WTC11 (cell line): ENCODE measurements at regions not wholly inside any gene's neighbourhood (a gene's known extent, or its start where the extent isn't known, plus 50 kb on each side); places are given as distances from the start of the nearest gene placed in this dataset.

Experiments used
- ATAC-seq: fragments of 200-7000 bp; cut with Tn5 transposase; 2 replicates; pipeline ENCODE4 v1.10.0; 2021; ENCODE audit warnings: mild to moderate bottlenecking, moderate library complexity
- CTCF ChIA-PET: fragments of 300-600 bp; sonication (Branson Sonifier 250); formaldehyde crosslinking; loops from one replicate; lab custom pipeline; 2021; ENCODE audit warnings: antibody characterized with exemption; lab: Charles Lee
- POLR2A ChIA-PET: fragments of 350-600 bp; sonication (Branson Sonifier 250); formaldehyde crosslinking; loops from one replicate; lab custom pipeline; 2021; ENCODE audit warnings: antibody characterized with exemption; lab: Charles Lee
- DNase-seq: peaks from one replicate; pipeline ENCODE4 v3.0.0; 2021; ENCODE audit warnings: low spot score
- H3K27ac Mint-ChIP-seq: 2 replicates; pipeline ENCODE4 v1.8.0; 2021; ENCODE audit warnings: mixed read lengths
- H3K27me3 Mint-ChIP-seq: 2 replicates; pipeline ENCODE4 v1.8.0; 2021; ENCODE audit warnings: low read depth, mild to moderate bottlenecking, moderate library complexity, mixed read lengths
- H3K36me3 Mint-ChIP-seq: 2 replicates; pipeline ENCODE4 v1.8.0; 2021; ENCODE audit warnings: mixed read lengths
- H3K4me1 Mint-ChIP-seq: 2 replicates; pipeline ENCODE4 v1.8.0; 2022; ENCODE audit warnings: mixed read lengths
- H3K4me3 Mint-ChIP-seq: 2 replicates; pipeline ENCODE4 v1.8.0; 2021; ENCODE audit warnings: mild to moderate bottlenecking, moderate library complexity, mixed read lengths
- H3K9me3 Mint-ChIP-seq: 2 replicates; pipeline ENCODE4 v1.8.0; 2021; ENCODE audit warnings: mixed read lengths
- ATF1 ChIP-seq: sonication (generic); formaldehyde crosslinking; IDR thresholded peaks from 2 replicates; pipeline ENCODE4 v1.8.1; 2023; ENCODE audit warnings: mild to moderate bottlenecking, moderate library complexity, missing genetic modification reagents
- CREM ChIP-seq: sonication (generic); formaldehyde crosslinking; IDR thresholded peaks from 2 replicates; pipeline ENCODE4 v1.8.1; 2022; ENCODE audit warnings: mild to moderate bottlenecking, missing genetic modification reagents, moderate library complexity
- FOXP1 ChIP-seq: sonication (generic); formaldehyde crosslinking; IDR thresholded peaks from 2 replicates; pipeline ENCODE4 v1.8.0; 2022; ENCODE audit warnings: missing genetic modification reagents, mild to moderate bottlenecking, moderate library complexity, borderline replicate concordance
- NR1H2 ChIP-seq: sonication (generic); formaldehyde crosslinking; IDR thresholded peaks from 2 replicates; pipeline ENCODE4 v1.9.0; 2021; ENCODE audit warnings: mild to moderate bottlenecking, moderate library complexity, missing genetic modification reagents
- PRRX2 ChIP-seq: fragments of 250-450 bp; sonication (Bioruptor Pico); IDR thresholded peaks from 2 replicates; pipeline ENCODE4 v1.8.0; 2021; ENCODE audit warnings: mild to moderate bottlenecking
- RORB ChIP-seq: fragments of 250-450 bp; sonication (Bioruptor Pico); IDR thresholded peaks from 2 replicates; pipeline ENCODE4 v1.9.0; 2021; ENCODE audit warnings: mild to moderate bottlenecking
- SMAD4 ChIP-seq: sonication (generic); formaldehyde crosslinking; IDR thresholded peaks from 2 replicates; pipeline ENCODE4 v1.8.0; 2022; ENCODE audit warnings: mild to moderate bottlenecking, missing genetic modification reagents
- TCF7 ChIP-seq: sonication (generic); formaldehyde crosslinking; IDR thresholded peaks from 2 replicates; pipeline ENCODE4 v1.8.0; 2022; ENCODE audit warnings: mild to moderate bottlenecking, low read depth, missing genetic modification reagents, moderate library complexity
- TEAD4 ChIP-seq: sonication (generic); formaldehyde crosslinking; IDR thresholded peaks from 2 replicates; pipeline ENCODE4 v1.8.0; 2022; ENCODE audit warnings: mild to moderate bottlenecking, missing genetic modification reagents
- ZNF121 ChIP-seq: sonication (generic); formaldehyde crosslinking; IDR thresholded peaks from 2 replicates; pipeline ENCODE4 v1.8.0; 2023; ENCODE audit warnings: missing genetic modification reagents
- TF ChIP-seq, protein P1 (sequence below): sonication (generic); formaldehyde crosslinking; IDR thresholded peaks from 2 replicates; pipeline ENCODE4 v1.8.1; 2022; ENCODE audit warnings: missing genetic modification reagents, borderline replicate concordance
- TF ChIP-seq, protein P2 (sequence below): sonication (generic); formaldehyde crosslinking; IDR thresholded peaks from 2 replicates; pipeline ENCODE4 v1.8.0; 2022; ENCODE audit warnings: mild to moderate bottlenecking, missing genetic modification reagents
- TF ChIP-seq, protein P3 (sequence below): fragments of 250-450 bp; sonication (Bioruptor Pico); IDR thresholded peaks from 2 replicates; pipeline ENCODE4 v2.1.2; 2022; ENCODE audit warnings: mild to moderate bottlenecking, moderate library complexity
- TF ChIP-seq, protein P4 (sequence below): sonication (generic); formaldehyde crosslinking; IDR thresholded peaks from 2 replicates; pipeline ENCODE4 v1.8.1; 2022; ENCODE audit warnings: low read depth, missing genetic modification reagents, borderline replicate concordance
- TF ChIP-seq, protein P5 (sequence below): sonication (generic); formaldehyde crosslinking; IDR thresholded peaks from 2 replicates; pipeline ENCODE4 v1.8.0; 2022; ENCODE audit warnings: mild to moderate bottlenecking, missing genetic modification reagents
- TF ChIP-seq, protein P6 (sequence below): sonication (generic); formaldehyde crosslinking; IDR thresholded peaks from 2 replicates; pipeline ENCODE4 v1.8.1; 2023; ENCODE audit warnings: mild to moderate bottlenecking, missing genetic modification reagents
- TF ChIP-seq, protein P7 (sequence below): fragments of 250-450 bp; sonication (Bioruptor Pico); conservative IDR thresholded peaks from 2 replicates; pipeline ENCODE4 v1.9.0; 2021; ENCODE audit warnings: mild to moderate bottlenecking
- TF ChIP-seq, protein P8 (sequence below): fragments of 200-600 bp; IDR thresholded peaks from 2 replicates; pipeline ENCODE4 v1.8.0; 2022; ENCODE audit warnings: antibody characterized with exemption
- TF ChIP-seq, protein P9 (sequence below): sonication (generic); formaldehyde crosslinking; IDR thresholded peaks from 2 replicates; pipeline ENCODE4 v1.8.1; 2023; ENCODE audit warnings: mild to moderate bottlenecking, missing genetic modification reagents

DNA sequence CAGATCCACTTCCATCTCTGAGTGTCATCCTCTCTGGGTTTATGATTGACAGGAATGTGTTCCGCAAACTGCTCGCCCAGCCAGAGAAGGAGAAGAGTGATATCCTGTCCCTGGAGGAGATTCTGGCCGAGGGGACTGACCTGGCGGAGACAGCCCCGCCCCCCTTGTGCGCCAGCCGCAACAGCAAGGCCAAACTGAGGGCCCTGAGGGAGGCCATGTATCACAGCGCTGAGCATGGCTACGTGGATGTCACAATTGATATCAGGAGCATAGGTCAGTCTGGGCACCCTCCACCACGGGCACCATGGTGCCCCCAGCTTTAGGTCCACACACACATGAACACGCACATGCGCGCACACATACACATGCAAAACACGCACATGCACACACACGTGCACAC, 67.5 kb upstream of the PWP1 start:
- H3K4me1 Mint-ChIP-seq: 0 out of 2 replicates have a peak, but pooled peaks cover 4% of the 10 kb centered on the region
- ChIA-PET POLR2A (no interaction called here), CTCF (interaction anchor here (1.5 to 2.0 kb wide), 2 partner anchors 11 to 53 kb away, joined by 5 to 9 read pairs; no protein-coding TSS in a partner anchor)
- no peaks in the 10 kb centered on the region for H3K27me3 Mint-ChIP-seq
- H3K36me3 Mint-ChIP-seq: no peaks in the 10 kb centered on the region; the same call in 1 of the 2 replicates
- H3K27ac Mint-ChIP-seq: no peak overlapping the region
- no peak overlapping the region for H3K4me3 Mint-ChIP-seq
- no peak for ATAC-seq
- TF ChIP-seq, protein P1, sequence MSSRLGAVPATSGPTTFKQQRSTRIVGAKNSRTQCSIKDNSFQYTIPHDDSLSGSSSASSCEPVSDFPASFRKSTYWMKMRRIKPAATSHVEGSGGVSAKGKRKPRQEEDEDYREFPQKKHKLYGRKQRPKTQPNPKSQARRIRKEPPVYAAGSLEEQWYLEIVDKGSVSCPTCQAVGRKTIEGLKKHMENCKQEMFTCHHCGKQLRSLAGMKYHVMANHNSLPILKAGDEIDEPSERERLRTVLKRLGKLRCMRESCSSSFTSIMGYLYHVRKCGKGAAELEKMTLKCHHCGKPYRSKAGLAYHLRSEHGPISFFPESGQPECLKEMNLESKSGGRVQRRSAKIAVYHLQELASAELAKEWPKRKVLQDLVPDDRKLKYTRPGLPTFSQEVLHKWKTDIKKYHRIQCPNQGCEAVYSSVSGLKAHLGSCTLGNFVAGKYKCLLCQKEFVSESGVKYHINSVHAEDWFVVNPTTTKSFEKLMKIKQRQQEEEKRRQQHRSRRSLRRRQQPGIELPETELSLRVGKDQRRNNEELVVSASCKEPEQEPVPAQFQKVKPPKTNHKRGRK (CRISPR knock-in tag): no peak
- TF ChIP-seq TEAD4 (CRISPR knock-in tag) (no peak), ATF1 (CRISPR knock-in tag) (no peak), TCF7 (no peak), CREM (CRISPR knock-in tag) (no peak), RORB (CRISPR knock-in tag) (no peak), ZNF121 (CRISPR knock-in tag) (no peak)
- TF ChIP-seq, protein P2, sequence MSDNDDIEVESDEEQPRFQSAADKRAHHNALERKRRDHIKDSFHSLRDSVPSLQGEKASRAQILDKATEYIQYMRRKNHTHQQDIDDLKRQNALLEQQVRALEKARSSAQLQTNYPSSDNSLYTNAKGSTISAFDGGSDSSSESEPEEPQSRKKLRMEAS (CRISPR knock-in tag): no peak
- TF ChIP-seq, protein P3, sequence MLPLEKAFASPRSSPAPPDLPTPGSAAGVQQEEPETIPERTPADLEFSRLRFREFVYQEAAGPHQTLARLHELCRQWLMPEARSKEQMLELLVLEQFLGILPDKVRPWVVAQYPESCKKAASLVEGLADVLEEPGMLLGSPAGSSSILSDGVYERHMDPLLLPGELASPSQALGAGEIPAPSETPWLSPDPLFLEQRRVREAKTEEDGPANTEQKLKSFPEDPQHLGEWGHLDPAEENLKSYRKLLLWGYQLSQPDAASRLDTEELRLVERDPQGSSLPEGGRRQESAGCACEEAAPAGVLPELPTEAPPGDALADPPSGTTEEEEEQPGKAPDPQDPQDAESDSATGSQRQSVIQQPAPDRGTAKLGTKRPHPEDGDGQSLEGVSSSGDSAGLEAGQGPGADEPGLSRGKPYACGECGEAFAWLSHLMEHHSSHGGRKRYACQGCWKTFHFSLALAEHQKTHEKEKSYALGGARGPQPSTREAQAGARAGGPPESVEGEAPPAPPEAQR (CRISPR knock-in tag): no peak
- DNase-seq: no peak
- H3K9me3 Mint-ChIP-seq: no peaks in the 10 kb centered on the region

- Mint-ChIP-seq H3K27ac (no peak overlapping the region), H3K27me3 (no peaks in the 10 kb centered on the region), H3K9me3 (peaks cover 12% of the 10 kb centered on the region), H3K36me3 (peaks cover 11% of the 10 kb centered on the region), H3K4me1 (0 out of 2 replicates have a peak, but pooled peaks cover 4% of the 10 kb centered on the region), H3K4me3 (no peak overlapping the region)
- CTCF ChIA-PET: interaction anchor here (0.7 to 2.1 kb wide), 5 partner anchors 10 to 488 kb away, joined by 3 to 20 read pairs (median 8); no protein-coding TSS in a partner anchor
- POLR2A ChIA-PET: no interaction called here
- no peak for DNase-seq
- no peak for ATAC-seq
- TF ChIP-seq FOXP1 (CRISPR knock-in tag) (no peak), PRRX2 (CRISPR knock-in tag) (no peak), NR1H2 (CRISPR knock-in tag) (no peak), SMAD4 (CRISPR knock-in tag) (no peak)
- TF ChIP-seq, protein P4, sequence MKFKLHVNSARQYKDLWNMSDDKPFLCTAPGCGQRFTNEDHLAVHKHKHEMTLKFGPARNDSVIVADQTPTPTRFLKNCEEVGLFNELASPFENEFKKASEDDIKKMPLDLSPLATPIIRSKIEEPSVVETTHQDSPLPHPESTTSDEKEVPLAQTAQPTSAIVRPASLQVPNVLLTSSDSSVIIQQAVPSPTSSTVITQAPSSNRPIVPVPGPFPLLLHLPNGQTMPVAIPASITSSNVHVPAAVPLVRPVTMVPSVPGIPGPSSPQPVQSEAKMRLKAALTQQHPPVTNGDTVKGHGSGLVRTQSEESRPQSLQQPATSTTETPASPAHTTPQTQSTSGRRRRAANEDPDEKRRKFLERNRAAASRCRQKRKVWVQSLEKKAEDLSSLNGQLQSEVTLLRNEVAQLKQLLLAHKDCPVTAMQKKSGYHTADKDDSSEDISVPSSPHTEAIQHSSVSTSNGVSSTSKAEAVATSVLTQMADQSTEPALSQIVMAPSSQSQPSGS (CRISPR knock-in tag): no peak
- TF ChIP-seq, protein P5, sequence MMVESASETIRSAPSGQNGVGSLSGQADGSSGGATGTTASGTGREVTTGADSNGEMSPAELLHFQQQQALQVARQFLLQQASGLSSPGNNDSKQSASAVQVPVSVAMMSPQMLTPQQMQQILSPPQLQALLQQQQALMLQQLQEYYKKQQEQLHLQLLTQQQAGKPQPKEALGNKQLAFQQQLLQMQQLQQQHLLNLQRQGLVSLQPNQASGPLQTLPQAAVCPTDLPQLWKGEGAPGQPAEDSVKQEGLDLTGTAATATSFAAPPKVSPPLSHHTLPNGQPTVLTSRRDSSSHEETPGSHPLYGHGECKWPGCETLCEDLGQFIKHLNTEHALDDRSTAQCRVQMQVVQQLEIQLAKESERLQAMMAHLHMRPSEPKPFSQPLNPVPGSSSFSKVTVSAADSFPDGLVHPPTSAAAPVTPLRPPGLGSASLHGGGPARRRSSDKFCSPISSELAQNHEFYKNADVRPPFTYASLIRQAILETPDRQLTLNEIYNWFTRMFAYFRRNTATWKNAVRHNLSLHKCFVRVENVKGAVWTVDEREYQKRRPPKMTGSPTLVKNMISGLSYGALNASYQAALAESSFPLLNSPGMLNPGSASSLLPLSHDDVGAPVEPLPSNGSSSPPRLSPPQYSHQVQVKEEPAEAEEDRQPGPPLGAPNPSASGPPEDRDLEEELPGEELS (CRISPR knock-in tag): no peak
- TF ChIP-seq, protein P6, sequence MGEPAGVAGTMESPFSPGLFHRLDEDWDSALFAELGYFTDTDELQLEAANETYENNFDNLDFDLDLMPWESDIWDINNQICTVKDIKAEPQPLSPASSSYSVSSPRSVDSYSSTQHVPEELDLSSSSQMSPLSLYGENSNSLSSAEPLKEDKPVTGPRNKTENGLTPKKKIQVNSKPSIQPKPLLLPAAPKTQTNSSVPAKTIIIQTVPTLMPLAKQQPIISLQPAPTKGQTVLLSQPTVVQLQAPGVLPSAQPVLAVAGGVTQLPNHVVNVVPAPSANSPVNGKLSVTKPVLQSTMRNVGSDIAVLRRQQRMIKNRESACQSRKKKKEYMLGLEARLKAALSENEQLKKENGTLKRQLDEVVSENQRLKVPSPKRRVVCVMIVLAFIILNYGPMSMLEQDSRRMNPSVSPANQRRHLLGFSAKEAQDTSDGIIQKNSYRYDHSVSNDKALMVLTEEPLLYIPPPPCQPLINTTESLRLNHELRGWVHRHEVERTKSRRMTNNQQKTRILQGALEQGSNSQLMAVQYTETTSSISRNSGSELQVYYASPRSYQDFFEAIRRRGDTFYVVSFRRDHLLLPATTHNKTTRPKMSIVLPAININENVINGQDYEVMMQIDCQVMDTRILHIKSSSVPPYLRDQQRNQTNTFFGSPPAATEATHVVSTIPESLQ (CRISPR knock-in tag): no peak
- TF ChIP-seq, protein P7, sequence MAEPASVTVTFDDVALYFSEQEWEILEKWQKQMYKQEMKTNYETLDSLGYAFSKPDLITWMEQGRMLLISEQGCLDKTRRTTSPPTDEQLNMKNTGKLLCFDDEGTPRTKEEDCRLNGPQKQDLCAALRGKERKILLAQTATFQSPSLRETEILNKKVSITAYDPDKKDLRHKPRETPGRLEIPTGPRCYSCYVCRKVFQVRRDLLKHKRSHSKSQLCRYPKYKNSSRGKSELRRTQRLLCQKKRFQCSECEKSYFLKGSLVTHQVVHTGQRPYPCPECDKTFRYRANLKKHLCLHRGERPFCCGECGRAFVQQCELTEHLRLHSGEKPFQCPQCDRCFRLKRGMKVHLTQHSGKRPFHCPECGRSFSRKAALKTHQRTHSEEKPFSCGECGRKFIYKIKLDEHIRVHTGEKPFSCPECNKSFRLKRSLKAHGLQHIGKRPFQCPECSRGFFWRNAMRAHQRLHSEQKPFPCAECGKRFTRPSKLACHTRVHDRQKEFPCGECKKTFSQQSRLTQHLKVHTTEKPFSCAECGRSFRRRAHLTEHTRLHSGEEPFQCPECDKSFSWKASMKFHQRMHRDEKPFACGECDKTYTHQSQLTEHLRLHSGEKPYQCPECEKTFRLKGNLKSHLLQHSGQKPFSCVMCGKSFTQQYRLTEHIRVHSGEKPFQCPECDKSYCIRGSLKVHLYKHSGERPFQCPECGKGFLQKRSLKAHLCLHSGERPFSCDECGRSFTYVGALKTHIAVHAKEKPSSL (CRISPR knock-in tag): no peak
- TF ChIP-seq, protein P8, sequence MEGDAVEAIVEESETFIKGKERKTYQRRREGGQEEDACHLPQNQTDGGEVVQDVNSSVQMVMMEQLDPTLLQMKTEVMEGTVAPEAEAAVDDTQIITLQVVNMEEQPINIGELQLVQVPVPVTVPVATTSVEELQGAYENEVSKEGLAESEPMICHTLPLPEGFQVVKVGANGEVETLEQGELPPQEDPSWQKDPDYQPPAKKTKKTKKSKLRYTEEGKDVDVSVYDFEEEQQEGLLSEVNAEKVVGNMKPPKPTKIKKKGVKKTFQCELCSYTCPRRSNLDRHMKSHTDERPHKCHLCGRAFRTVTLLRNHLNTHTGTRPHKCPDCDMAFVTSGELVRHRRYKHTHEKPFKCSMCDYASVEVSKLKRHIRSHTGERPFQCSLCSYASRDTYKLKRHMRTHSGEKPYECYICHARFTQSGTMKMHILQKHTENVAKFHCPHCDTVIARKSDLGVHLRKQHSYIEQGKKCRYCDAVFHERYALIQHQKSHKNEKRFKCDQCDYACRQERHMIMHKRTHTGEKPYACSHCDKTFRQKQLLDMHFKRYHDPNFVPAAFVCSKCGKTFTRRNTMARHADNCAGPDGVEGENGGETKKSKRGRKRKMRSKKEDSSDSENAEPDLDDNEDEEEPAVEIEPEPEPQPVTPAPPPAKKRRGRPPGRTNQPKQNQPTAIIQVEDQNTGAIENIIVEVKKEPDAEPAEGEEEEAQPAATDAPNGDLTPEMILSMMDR: no peak
- TF ChIP-seq, protein P9, sequence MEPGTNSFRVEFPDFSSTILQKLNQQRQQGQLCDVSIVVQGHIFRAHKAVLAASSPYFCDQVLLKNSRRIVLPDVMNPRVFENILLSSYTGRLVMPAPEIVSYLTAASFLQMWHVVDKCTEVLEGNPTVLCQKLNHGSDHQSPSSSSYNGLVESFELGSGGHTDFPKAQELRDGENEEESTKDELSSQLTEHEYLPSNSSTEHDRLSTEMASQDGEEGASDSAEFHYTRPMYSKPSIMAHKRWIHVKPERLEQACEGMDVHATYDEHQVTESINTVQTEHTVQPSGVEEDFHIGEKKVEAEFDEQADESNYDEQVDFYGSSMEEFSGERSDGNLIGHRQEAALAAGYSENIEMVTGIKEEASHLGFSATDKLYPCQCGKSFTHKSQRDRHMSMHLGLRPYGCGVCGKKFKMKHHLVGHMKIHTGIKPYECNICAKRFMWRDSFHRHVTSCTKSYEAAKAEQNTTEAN: no peak
Measured at GRCh38 chr12:107619831-107620230, 65.8 kb upstream of the PWP1 start.
